ENCODE measurements at regions not wholly inside any gene's neighbourhood (a gene's known extent, or its start where the extent isn't known, plus 50 kb on each side); places are given as distances from the start of the nearest gene placed in this dataset.

DNA sequence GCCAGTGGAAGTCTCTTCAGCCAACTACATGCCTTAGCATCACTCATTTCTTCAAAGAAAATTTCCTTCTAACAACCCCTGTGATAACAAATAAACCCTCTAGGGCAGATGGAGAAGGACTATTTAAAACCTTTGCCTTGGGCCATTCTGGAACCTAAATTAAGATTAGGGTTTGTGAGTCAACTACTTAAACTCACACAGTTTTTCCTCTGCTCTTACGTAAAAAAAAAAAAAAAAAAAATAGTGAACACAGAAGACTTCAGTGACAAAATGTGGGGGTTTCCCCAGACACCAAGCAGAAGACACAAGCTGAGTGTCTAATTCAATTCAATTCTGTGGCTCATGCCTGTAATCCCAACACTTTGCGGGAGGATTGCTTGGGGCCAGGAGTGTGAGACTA, 65.8 kb upstream of the ERCC6L2 start:
- TF ChIP-seq, protein P1, sequence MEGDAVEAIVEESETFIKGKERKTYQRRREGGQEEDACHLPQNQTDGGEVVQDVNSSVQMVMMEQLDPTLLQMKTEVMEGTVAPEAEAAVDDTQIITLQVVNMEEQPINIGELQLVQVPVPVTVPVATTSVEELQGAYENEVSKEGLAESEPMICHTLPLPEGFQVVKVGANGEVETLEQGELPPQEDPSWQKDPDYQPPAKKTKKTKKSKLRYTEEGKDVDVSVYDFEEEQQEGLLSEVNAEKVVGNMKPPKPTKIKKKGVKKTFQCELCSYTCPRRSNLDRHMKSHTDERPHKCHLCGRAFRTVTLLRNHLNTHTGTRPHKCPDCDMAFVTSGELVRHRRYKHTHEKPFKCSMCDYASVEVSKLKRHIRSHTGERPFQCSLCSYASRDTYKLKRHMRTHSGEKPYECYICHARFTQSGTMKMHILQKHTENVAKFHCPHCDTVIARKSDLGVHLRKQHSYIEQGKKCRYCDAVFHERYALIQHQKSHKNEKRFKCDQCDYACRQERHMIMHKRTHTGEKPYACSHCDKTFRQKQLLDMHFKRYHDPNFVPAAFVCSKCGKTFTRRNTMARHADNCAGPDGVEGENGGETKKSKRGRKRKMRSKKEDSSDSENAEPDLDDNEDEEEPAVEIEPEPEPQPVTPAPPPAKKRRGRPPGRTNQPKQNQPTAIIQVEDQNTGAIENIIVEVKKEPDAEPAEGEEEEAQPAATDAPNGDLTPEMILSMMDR (conservative IDR thresholded peaks at IDR 0.05 in 1 of 2, IDR thresholded peaks at IDR 0.05 in 1 of 2; ENCODE audit: extremely low read depth in 1 of 2, insufficient read depth in 1 of 2, low read depth in 1 of 2, low read length in 2 of 2): no peak
- no peak for TF ChIP-seq EZH2 (IDR thresholded peaks at IDR 0.05; ENCODE audit: borderline replicate concordance, low read length)
